Ovary (tissue), 7 donors: ENCODE measurements at regions not wholly inside any gene's neighbourhood (a gene's known extent, or its start where the extent isn't known, plus 50 kb on each side); places are given as distances from the start of the nearest gene placed in this dataset.

Source experiments
- DNase-seq, 5 donors: peaks; one replicate each; pipeline ENCODE4 v3.0.0-alpha.2; 2019 to 2020
- H3K27ac ChIP-seq, 2 donors: fragments of 200-600 bp; one replicate each; pipeline versions ENCODE4 v1.5.1 to v1.8.0; 2019 to 2022
- H3K27me3 ChIP-seq: fragments of 200-600 bp; one replicate; pipeline ENCODE4 v1.8.0; 2022
- H3K36me3 ChIP-seq: fragments of 200-600 bp; sonication (generic); one replicate; pipeline ENCODE4 v1.5.1; 2019
- H3K4me1 ChIP-seq: one replicate; pipeline ENCODE4 v1.8.1; 2013; ENCODE audit warnings: mild to moderate bottlenecking, moderate library complexity; ENCODE audit not compliant: insufficient read depth
- H3K4me3 ChIP-seq: fragments of 200-600 bp; sonication (generic); one replicate; pipeline ENCODE4 v1.5.1; 2017
- H3K9me3 ChIP-seq, 2 donors: fragments of 200-600 bp in 1 of 2; sonication (generic) in 1 of 2; one replicate each; pipeline versions ENCODE4 v1.5.1 to v1.8.1; 2013 to 2019; ENCODE audit warnings: mild to moderate bottlenecking in 1 of 2, moderate library complexity in 1 of 2
- CTCF ChIP-seq, 3 donors: fragments of 450-650 bp in 2 of 3; fragments of 200-600 bp in 1 of 3; IDR thresholded peaks; one replicate each; pipeline versions ENCODE4 v1.5.1 to v1.8.0; 2016 to 2022; ENCODE audit warnings: antibody characterized with exemption in 3 of 3, mild to moderate bottlenecking in 1 of 3
- EP300 ChIP-seq: sonication (generic); formaldehyde crosslinking; IDR thresholded peaks from one replicate; pipeline ENCODE4 v1.6.1; 2017; ENCODE audit warnings: antibody characterized with exemption
- POLR2A ChIP-seq: fragments of 450-650 bp; IDR thresholded peaks from one replicate; pipeline ENCODE4 v1.6.1; 2017; ENCODE audit warnings: antibody characterized with exemption, mild to moderate bottlenecking, moderate library complexity
- WGBS, 3 donors: extraction: QIAGEN DNeasy Blood & Tissue Kit in 1 of 3; methylation state at CpG; one replicate each; pipeline versions ENCODE4 v1.1.5 to v1.1.7; 2013 to 2017; 5-methylcytosine and 5-hydroxymethylcytosine counted together
- intact Hi-C, 4 donors: fragments of 100-400 bp; cut with DNase I; formaldehyde crosslinking; loops; one replicate each; pipeline versions ENCODE4 v1.11.0 to v1.15.1; 2022 to 2023
- donor health status: DM: no; HTN: no; CAD: no; lungs with moderate emphysema.
- donor health status: DM: no; HTN: no; CAD: no.
- donor health status: Bipolar disorder and iron deficiency.
- donor health status: DM: no; HTN: no; CAD: no.
- donor health status: DM: yes; HTN: yes; CAD: no.

- H3K36me3 ChIP-seq, result no peaks in the 10 kb centered on the region
- 58 to 80% (median 65%) methylated on average over 2 of the region's 2 CpGs for WGBS, 3 donors
- intact Hi-C loops, result no loop called here
- no peaks in the 10 kb centered on the region for H3K27me3 ChIP-seq
- H3K4me3 ChIP-seq, result no peak overlapping the region
- no peak overlapping the region for H3K27ac ChIP-seq
- DNase-seq, result no peak
- no peaks in the 10 kb centered on the region for H3K9me3 ChIP-seq
- H3K4me1 ChIP-seq, result peaks cover 1% of the 10 kb centered on the region
- TF ChIP-seq POLR2A, result no peak
- TF ChIP-seq CTCF (IDR thresholded peaks at IDR 0.05), result no peak
- no peak for TF ChIP-seq EP300
Measured at GRCh38 chr4:147370881-147371280, 110.0 kb upstream of the EDNRA start.

DNA sequence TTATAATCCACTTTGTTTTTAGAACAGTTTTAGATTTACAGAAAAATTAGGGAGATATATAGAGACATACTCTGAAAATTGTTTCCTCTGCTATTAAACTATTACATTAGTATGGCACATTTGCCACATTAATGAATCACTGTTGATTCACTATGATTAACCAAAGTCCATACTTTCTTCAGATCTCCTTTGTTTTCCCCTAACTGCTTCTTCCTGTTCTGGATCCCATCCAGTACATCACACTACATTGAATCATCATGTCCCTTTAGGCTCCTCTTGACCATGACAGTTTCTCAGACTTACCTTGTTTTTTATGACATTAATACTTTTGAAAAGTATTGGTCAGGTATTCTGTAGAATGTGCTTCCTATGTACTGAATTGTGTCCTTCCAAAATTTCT is 109.2 kb upstream of the EDNRA start:
- H3K27me3 ChIP-seq, result no peaks in the 10 kb centered on the region
- DNase-seq, result no peak
- H3K4me3 ChIP-seq, result no peak overlapping the region
- H3K27ac ChIP-seq, result no peak overlapping the region
- TF ChIP-seq POLR2A (no peak), CTCF (IDR thresholded peaks at IDR 0.05) (no peak), EP300 (no peak)
- H3K36me3 ChIP-seq, result no peaks in the 10 kb centered on the region
- H3K4me1 ChIP-seq, result no peaks in the 10 kb centered on the region
- H3K9me3 ChIP-seq, result no peaks in the 10 kb centered on the region
- intact Hi-C loops, result no loop called here

DNA sequence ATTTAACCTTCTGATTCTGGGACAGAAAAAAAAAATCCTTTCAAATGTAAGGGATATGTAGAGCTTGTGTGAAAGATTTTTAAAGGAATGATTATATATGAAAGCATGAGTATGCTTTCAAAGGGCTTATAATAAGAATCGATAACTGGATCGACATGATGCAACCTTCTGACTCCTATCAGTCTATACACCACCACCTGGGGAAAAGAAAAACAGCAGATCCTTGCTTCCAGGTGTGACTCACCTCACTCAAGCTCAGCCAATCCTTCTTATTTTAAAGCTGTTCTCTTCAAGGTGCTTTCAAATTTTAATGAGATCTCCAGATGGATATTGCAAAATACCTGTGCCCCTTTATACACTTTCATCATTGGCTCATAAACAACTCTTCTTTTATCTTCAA is 102.1 kb upstream of the EDNRA start:
- intact Hi-C loops, result no loop called here
- H3K9me3 ChIP-seq, result no peaks in the 10 kb centered on the region
- H3K36me3 ChIP-seq, result no peaks in the 10 kb centered on the region
- H3K27me3 ChIP-seq, result peaks cover 3% of the 10 kb centered on the region
- WGBS, 3 donors, result 79 to 83% (median 82%) methylated on average over 2 of the region's 2 CpGs
- no peak overlapping the region for H3K4me3 ChIP-seq
- no peaks in the 10 kb centered on the region for H3K4me1 ChIP-seq
- no peak for DNase-seq
- H3K27ac ChIP-seq, result no peak overlapping the region
- no peak for TF ChIP-seq POLR2A
- TF ChIP-seq EP300, result no peak
- TF ChIP-seq CTCF (IDR thresholded peaks at IDR 0.05), result no peak

DNA sequence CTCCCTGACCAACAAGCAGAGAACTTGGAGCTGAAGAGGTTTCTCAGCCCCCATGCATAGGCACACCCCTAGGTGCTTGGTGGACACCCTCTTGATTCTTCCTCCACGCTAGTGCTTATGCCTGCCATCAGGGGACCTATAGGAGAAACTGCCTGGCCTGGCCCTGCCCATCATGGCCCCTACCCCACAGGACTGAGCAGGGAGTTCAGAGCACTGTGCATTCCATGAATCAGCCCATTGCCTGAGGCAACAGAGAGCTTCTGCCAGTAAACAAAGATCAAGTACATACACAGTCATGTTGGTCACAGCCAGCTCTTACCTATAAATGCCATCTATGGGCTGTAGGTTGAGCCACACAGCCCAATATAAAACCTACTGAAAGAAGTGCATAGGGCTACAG is 99.1 kb upstream of the EDNRA start:
- Histone ChIP-seq H3K27me3 (peaks cover 3% of the 10 kb centered on the region), H3K36me3 (no peaks in the 10 kb centered on the region), H3K4me1 (no peaks in the 10 kb centered on the region), H3K27ac (no peak overlapping the region), H3K4me3 (no peak overlapping the region), H3K9me3 (no peaks in the 10 kb centered on the region)
- intact Hi-C loops, result no loop called here
- 83 to 100% (median 92%) methylated on average over 1 of the region's 1 CpG for WGBS, 3 donors
- no peak for DNase-seq
- TF ChIP-seq POLR2A (no peak), CTCF (IDR thresholded peaks at IDR 0.05) (no peak), EP300 (no peak)

GRCh38 chr4:147388018-147388417 is 92.9 kb upstream of the EDNRA start:
- H3K4me1 ChIP-seq, result no peaks in the 10 kb centered on the region
- H3K27me3 ChIP-seq, result no peaks in the 10 kb centered on the region
- no peak for TF ChIP-seq CTCF (IDR thresholded peaks at IDR 0.05)
- TF ChIP-seq POLR2A, result no peak
- H3K4me3 ChIP-seq, result no peak overlapping the region
- H3K27ac ChIP-seq, result no peak overlapping the region
- intact Hi-C loops, result no loop called here
- H3K36me3 ChIP-seq, result no peaks in the 10 kb centered on the region
- WGBS, 3 donors, result 91 to 94% (median 91%) methylated on average over 1 of the region's 1 CpG
- no peaks in the 10 kb centered on the region for H3K9me3 ChIP-seq
- no peak for DNase-seq
